GM12864 (cell line): ENCODE measurements at regions not wholly inside any gene's neighbourhood (a gene's known extent, or its start where the extent isn't known, plus 50 kb on each side); places are given as distances from the start of the nearest gene placed in this dataset.

ENCODE experiments used
- DNase-seq: peaks from one replicate; pipeline ENCODE4 v3.0.0-alpha.2; 2011; ENCODE audit warnings: low read depth
- H3K4me3 ChIP-seq: 2 replicates; pipeline ENCODE4 v1.5.1; 2011; ENCODE audit warnings: mild to moderate bottlenecking, low read depth, low read length, control low read depth
- TF ChIP-seq, protein P1 (sequence below): IDR thresholded peaks from 2 replicates; pipeline ENCODE4 v1.5.1; 2011; ENCODE audit warnings: low read depth, mild to moderate bottlenecking, moderate library complexity, low read length, control low read depth, inconsistent platforms; ENCODE audit errors: missing control alignments

GRCh38 chr3:191518861-191519260, 57.9 kb downstream of the PYDC2 start:
- no peak for DNase-seq
- TF ChIP-seq, protein P1, sequence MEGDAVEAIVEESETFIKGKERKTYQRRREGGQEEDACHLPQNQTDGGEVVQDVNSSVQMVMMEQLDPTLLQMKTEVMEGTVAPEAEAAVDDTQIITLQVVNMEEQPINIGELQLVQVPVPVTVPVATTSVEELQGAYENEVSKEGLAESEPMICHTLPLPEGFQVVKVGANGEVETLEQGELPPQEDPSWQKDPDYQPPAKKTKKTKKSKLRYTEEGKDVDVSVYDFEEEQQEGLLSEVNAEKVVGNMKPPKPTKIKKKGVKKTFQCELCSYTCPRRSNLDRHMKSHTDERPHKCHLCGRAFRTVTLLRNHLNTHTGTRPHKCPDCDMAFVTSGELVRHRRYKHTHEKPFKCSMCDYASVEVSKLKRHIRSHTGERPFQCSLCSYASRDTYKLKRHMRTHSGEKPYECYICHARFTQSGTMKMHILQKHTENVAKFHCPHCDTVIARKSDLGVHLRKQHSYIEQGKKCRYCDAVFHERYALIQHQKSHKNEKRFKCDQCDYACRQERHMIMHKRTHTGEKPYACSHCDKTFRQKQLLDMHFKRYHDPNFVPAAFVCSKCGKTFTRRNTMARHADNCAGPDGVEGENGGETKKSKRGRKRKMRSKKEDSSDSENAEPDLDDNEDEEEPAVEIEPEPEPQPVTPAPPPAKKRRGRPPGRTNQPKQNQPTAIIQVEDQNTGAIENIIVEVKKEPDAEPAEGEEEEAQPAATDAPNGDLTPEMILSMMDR = no peak

GRCh38 chr3:191521055-191521454, 60.1 kb downstream of the PYDC2 start:
- TF ChIP-seq, protein P1 = no peak
- H3K4me3 ChIP-seq = no peak overlapping the region
- DNase-seq = no peak

More at GRCh38 chr3:191518861-191519260, 57.9 kb downstream of the PYDC2 start:
- H3K4me3 ChIP-seq = no peak overlapping the region

GRCh38 chr3:191523148-191523547, 62.2 kb downstream of the PYDC2 start:
- no peak for DNase-seq
- TF ChIP-seq, protein P1 = no peak
- H3K4me3 ChIP-seq = no peak overlapping the region

DNA sequence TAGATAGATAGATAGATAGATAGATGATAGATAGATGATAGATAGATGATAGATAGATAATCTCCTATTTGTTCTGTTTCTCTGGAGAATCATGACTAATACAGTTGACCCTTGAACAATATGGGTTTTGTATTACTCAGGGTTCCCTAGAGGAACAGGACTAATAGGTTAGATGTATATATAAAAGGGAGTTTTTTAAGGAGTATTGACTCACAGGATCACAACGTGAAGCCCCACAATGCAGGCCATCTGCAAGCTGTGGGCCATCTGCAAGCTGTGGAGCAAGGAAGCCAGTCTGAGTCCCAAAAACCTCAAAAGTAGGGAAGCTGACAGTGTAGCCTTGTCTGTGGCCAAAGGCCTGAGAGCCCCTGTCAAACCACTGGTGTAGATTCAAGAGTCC, 67.6 kb downstream of the PYDC2 start:
- no peak for DNase-seq
- no peak overlapping the region for H3K4me3 ChIP-seq
- TF ChIP-seq, protein P1 = no peak

DNA sequence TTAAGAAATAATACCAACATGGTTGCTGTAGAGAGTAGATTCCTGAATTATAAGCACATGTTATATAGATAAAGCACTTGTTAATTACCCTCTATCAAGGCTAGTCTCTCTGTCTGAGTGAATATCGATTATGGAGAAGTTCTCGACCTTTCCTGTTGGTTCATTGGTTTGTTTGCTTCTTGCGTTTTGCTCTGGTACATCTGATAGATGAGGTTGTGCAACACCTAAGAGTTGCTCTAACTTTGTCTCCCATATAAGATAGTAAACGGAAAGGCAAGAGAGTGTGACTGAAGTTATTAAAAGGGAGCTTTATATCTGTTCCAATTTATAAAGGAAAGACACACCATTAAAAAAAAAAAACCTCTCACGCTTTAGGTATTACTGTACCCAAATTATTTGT, 69.0 kb downstream of the PYDC2 start:
- DNase-seq = no peak
- H3K4me3 ChIP-seq = no peak overlapping the region
- TF ChIP-seq, protein P1 = no peak

DNA sequence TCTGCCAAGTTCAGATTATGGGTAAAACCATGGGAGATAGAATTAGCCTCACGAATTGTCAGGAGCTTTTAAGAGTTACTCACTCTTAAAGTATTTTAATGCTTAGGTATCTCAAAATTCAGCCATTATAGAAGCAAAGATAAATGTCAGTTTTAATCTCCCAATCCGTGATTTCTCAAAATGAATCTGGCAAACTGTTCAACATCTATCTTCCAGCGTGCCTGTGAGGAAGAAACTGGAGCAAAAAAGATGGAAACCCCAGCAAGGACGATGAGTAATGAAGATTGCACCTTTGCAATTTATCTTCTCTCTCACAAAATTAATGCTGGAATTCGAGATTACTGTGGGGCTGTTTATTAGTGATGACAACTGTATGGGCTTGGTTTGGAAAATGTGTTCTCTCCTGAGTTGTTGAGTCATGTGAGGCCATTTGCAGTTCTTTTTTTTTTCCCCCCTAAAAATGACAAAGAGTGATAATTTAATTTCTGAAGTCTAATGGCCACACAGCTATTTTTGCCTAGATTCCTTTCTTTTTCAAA, 70.5 kb downstream of the PYDC2 start:
- H3K4me3 ChIP-seq = no peak overlapping the region
- TF ChIP-seq, protein P1 = no peak
- no peak for DNase-seq

- TF ChIP-seq, protein P1 = no peak
Observed at GRCh38 chr3:191543018-191543417, 82.1 kb downstream of the PYDC2 start.

More at GRCh38 chr3:191543018-191543417, 82.1 kb downstream of the PYDC2 start:
- no peak overlapping the region for H3K4me3 ChIP-seq
- DNase-seq = no peak
